Activated CD4-positive, alpha-beta T cell treated with anti-CD3 and anti-CD28 coated beads, Interleukin-10, Interleukin-2, amounts not matched to agents 100 ng/mL and 50 ng/mL, durations not matched to agents 16 hours and 8 hours (primary cell): ENCODE measurements at regions not wholly inside any gene's neighbourhood (a gene's known extent, or its start where the extent isn't known, plus 50 kb on each side); places are given as distances from the start of the nearest gene placed in this dataset.

Source experiments
- DNase-seq: peaks from one replicate; pipeline ENCODE4 v3.0.0-alpha.2; 2020

GRCh38 chr4:136637071-136637777, 895.1 kb downstream of the PCDH18 start:
- no peak for DNase-seq

- no peak for DNase-seq
Measured at GRCh38 chr4:136636155-136636554, 896.1 kb downstream of the PCDH18 start.

GRCh38 chr4:136634121-136634520, 898.2 kb downstream of the PCDH18 start:
- DNase-seq = no peak

- DNase-seq = no peak
Measured at GRCh38 chr4:136599890-136600289, 932.4 kb downstream of the PCDH18 start.

GRCh38 chr4:136590440-136590839, 941.9 kb downstream of the PCDH18 start:
- no peak for DNase-seq

- no peak for DNase-seq
Measured at GRCh38 chr4:136583567-136583966, 948.7 kb downstream of the PCDH18 start.

GRCh38 chr4:136581119-136581518, 951.2 kb downstream of the PCDH18 start:
- no peak for DNase-seq

- DNase-seq = no peak
Measured at GRCh38 chr4:136575146-136575545, 957.1 kb downstream of the PCDH18 start.

GRCh38 chr4:136573460-136573859, 958.8 kb downstream of the PCDH18 start:
- no peak for DNase-seq

GRCh38 chr4:136571315-136571714, 961.0 kb downstream of the PCDH18 start:
- DNase-seq = no peak

GRCh38 chr4:136562834-136563233, 969.5 kb downstream of the PCDH18 start:
- no peak for DNase-seq

- DNase-seq = no peak
Measured at GRCh38 chr4:136558940-136559494, 973.3 kb downstream of the PCDH18 start.

GRCh38 chr4:136557396-136557795, 974.9 kb downstream of the PCDH18 start:
- no peak for DNase-seq

GRCh38 chr4:136554033-136554432, 978.3 kb downstream of the PCDH18 start:
- DNase-seq = no peak

- no peak for DNase-seq
Measured at GRCh38 chr4:136551753-136552152, 980.5 kb downstream of the PCDH18 start.

- no peak for DNase-seq
Measured at GRCh38 chr4:136540747-136541146, 991.5 kb downstream of the PCDH18 start.

- DNase-seq = no peak
Measured at GRCh38 chr4:136528131-136528530, 1004.2 kb downstream of the PCDH18 start.

- DNase-seq = no peak
Measured at GRCh38 chr4:136526517-136526916, 1005.8 kb downstream of the PCDH18 start.

- DNase-seq = no peak
Measured at GRCh38 chr4:136524039-136524438, 1008.3 kb downstream of the PCDH18 start.

- DNase-seq = no peak
Measured at GRCh38 chr4:136516371-136516770, 1015.9 kb downstream of the PCDH18 start.

GRCh38 chr4:136505020-136505419, 1027.3 kb downstream of the PCDH18 start:
- no peak for DNase-seq

- DNase-seq = no peak
Measured at GRCh38 chr4:136495851-136496250, 1036.4 kb downstream of the PCDH18 start.

- no peak for DNase-seq
Measured at GRCh38 chr4:136495076-136495475, 1037.2 kb downstream of the PCDH18 start.

GRCh38 chr4:136489101-136489500, 1043.2 kb downstream of the PCDH18 start:
- DNase-seq = no peak

- no peak for DNase-seq
Measured at GRCh38 chr4:136484996-136485395, 1047.3 kb downstream of the PCDH18 start.
